GM12873 (cell line): ENCODE measurements at regions not wholly inside any gene's neighbourhood (a gene's known extent, or its start where the extent isn't known, plus 50 kb on each side); places are given as distances from the start of the nearest gene placed in this dataset.

Experiments
- TF ChIP-seq, protein P1 (sequence below): IDR thresholded peaks from 2 replicates; pipeline ENCODE4 v1.5.1; 2012; ENCODE audit warnings: low read depth, mild to moderate bottlenecking, moderate library complexity, low read length, control low read depth; ENCODE audit not compliant: insufficient read depth; ENCODE audit errors: missing control alignments

- TF ChIP-seq, protein P1, sequence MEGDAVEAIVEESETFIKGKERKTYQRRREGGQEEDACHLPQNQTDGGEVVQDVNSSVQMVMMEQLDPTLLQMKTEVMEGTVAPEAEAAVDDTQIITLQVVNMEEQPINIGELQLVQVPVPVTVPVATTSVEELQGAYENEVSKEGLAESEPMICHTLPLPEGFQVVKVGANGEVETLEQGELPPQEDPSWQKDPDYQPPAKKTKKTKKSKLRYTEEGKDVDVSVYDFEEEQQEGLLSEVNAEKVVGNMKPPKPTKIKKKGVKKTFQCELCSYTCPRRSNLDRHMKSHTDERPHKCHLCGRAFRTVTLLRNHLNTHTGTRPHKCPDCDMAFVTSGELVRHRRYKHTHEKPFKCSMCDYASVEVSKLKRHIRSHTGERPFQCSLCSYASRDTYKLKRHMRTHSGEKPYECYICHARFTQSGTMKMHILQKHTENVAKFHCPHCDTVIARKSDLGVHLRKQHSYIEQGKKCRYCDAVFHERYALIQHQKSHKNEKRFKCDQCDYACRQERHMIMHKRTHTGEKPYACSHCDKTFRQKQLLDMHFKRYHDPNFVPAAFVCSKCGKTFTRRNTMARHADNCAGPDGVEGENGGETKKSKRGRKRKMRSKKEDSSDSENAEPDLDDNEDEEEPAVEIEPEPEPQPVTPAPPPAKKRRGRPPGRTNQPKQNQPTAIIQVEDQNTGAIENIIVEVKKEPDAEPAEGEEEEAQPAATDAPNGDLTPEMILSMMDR, result no peak
These were observed 1618.6 kb upstream of the PRMT6 start for GRCh38 chr1:105437847-105438246.

GRCh38 chr1:105442901-105443300 is 1613.6 kb upstream of the PRMT6 start:
- TF ChIP-seq, protein P1, result no peak

GRCh38 chr1:105459759-105460158 is 1596.7 kb upstream of the PRMT6 start:
- TF ChIP-seq, protein P1, result no peak

- TF ChIP-seq, protein P1, result no peak
These were observed 1594.2 kb upstream of the PRMT6 start for GRCh38 chr1:105462308-105462707.

DNA sequence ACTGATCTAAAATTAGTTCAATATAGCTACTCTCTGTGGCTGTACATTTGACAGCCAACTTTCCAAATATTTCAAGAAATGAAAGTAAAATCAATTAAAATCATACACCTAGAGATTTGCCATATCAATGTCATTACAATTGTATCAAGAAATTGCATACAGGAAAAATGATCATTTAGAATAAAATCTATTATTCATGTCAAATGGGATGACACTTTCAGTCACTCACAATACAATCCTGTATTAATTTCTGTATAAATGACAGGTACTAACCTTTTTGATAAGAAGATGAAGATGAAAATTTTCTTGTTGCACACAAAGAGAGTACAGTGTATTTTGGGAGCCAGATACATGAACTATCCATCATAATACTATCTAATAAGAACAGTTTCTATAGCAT is 1588.9 kb upstream of the PRMT6 start:
- TF ChIP-seq, protein P1, result no peak

DNA sequence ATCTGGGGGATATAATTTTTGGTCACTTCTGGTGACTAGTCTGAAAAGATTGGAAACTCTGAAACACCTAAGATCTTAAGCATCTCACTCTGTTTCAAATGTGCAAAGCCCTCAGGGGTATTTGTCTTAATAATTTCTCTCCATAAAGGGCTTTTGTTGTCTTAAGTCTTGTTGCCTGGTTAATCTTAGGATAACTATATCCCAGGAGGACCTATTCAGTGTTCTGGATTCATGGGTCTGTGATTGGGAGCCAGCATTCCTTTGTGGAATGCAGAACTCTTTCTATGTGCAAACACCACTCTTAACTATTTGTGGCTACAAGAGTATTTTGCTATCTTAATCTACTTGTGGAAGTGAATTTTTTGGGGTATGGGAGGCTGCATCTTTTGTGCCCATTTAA is 1573.0 kb upstream of the PRMT6 start:
- TF ChIP-seq, protein P1, result no peak

DNA sequence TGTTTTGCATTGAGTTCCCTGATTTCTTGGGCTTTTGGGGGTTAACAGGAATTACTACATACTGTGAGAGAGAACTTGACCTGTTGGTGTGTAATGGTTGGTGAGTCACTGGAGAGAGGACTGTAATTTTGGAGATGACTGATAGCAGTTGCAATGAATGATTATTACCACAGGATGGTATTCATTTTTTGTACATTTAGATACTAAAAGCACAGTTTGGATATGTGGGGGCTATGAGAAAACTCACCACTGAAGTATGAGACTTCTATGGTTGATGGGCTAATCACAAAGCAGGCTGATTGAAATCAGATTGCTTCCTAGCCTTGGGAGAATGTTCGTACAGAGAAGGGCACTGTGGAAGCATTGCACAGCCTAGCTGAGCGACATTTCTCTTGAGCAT is 1571.3 kb upstream of the PRMT6 start:
- TF ChIP-seq, protein P1, result no peak

- TF ChIP-seq, protein P1, result no peak
These were observed 1563.6 kb upstream of the PRMT6 start for GRCh38 chr1:105492921-105493320.
